Neural crest cell (in vitro differentiated cells): ENCODE measurements at regions not wholly inside any gene's neighbourhood (a gene's known extent, or its start where the extent isn't known, plus 50 kb on each side); places are given as distances from the start of the nearest gene placed in this dataset.

Experiments
- DNase-seq: peaks from one replicate; pipeline ENCODE4 v3.0.0; 2021; ENCODE audit warnings: low read depth, mixed read lengths, low spot score
- H3K27ac Mint-ChIP-seq: one replicate; pipeline ENCODE4 v1.8.0; 2021; ENCODE audit warnings: mild to moderate bottlenecking, mixed read lengths; ENCODE audit not compliant: unreplicated experiment
- H3K27me3 Mint-ChIP-seq: 2 replicates; pipeline ENCODE4 v1.8.0; 2021; ENCODE audit warnings: low read depth, mild to moderate bottlenecking, mixed read lengths
- H3K36me3 Mint-ChIP-seq: 2 replicates; pipeline ENCODE4 v1.8.0; 2021; ENCODE audit warnings: low read depth, mild to moderate bottlenecking, mixed read lengths
- H3K4me1 Mint-ChIP-seq: 2 replicates; pipeline ENCODE4 v1.8.0; 2021; ENCODE audit warnings: mixed read lengths
- H3K4me3 Mint-ChIP-seq: one replicate; pipeline ENCODE4 v1.8.0; 2021; ENCODE audit warnings: mild to moderate bottlenecking, mixed read lengths
- H3K9me3 Mint-ChIP-seq: 2 replicates; pipeline ENCODE4 v1.8.0; 2021; ENCODE audit warnings: mixed read lengths
- TF ChIP-seq, protein P1 (sequence below): fragments of 200-600 bp; sonication (generic); conservative IDR thresholded peaks from 2 replicates; pipeline ENCODE4 v1.5.0; 2021; ENCODE audit warnings: antibody characterized with exemption, mild to moderate bottlenecking

GRCh38 chr21:36642777-36643176 is 56.1 kb upstream of the SIM2 start:
- no peak overlapping the region for H3K27ac Mint-ChIP-seq
- H3K9me3 Mint-ChIP-seq = no peaks in the 10 kb centered on the region
- no peaks in the 10 kb centered on the region for H3K36me3 Mint-ChIP-seq
- H3K27me3 Mint-ChIP-seq = no peaks in the 10 kb centered on the region
- no peak overlapping the region for H3K4me3 Mint-ChIP-seq
- peaks cover 13% of the 10 kb centered on the region for H3K4me1 Mint-ChIP-seq
- TF ChIP-seq, protein P1, sequence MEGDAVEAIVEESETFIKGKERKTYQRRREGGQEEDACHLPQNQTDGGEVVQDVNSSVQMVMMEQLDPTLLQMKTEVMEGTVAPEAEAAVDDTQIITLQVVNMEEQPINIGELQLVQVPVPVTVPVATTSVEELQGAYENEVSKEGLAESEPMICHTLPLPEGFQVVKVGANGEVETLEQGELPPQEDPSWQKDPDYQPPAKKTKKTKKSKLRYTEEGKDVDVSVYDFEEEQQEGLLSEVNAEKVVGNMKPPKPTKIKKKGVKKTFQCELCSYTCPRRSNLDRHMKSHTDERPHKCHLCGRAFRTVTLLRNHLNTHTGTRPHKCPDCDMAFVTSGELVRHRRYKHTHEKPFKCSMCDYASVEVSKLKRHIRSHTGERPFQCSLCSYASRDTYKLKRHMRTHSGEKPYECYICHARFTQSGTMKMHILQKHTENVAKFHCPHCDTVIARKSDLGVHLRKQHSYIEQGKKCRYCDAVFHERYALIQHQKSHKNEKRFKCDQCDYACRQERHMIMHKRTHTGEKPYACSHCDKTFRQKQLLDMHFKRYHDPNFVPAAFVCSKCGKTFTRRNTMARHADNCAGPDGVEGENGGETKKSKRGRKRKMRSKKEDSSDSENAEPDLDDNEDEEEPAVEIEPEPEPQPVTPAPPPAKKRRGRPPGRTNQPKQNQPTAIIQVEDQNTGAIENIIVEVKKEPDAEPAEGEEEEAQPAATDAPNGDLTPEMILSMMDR = no peak
- no peak for DNase-seq

DNA sequence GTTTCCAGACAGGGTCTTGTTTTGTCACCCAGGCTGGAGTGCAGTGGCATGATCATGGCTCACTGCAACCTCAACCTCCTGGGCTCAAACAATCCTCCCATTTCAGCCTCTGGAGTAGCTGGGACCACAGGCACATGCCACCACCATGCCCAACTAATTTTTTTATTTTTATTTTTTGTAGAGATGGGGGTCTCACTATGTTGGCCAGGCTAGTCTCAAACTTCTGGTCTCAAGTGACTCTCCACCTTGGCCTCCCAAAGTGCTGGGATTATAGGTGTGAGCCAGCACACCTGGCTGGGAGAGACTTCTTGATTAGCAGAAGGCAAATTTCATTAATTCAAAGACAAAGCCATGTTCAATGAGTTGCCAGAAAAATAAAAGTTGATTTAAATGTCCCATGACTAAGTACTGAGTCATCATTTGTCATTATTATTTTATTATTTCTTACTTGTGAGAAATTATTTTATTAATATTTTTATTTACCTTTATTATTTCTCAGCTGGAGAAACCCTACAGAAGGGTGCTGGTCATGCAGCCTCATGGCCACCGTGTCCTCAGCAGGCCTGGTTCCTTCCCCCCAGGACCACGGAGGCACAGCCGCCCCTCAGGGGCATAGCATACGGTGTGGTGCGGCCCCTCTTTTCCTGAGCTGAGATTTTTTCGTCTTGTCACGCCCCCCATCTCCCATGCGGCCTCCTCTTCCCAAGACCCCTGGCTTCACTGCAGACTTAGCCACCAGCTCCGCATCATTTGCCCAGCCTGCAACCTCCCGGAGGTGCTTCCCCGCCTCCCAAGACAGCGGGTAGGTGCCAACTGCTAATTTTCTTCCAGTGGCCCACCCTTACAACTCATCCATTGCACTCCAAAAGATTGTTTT is 55.3 kb upstream of the SIM2 start:
- no peaks in the 10 kb centered on the region for H3K9me3 Mint-ChIP-seq
- no peak overlapping the region for H3K27ac Mint-ChIP-seq
- DNase-seq = no peak
- H3K4me3 Mint-ChIP-seq = no peak overlapping the region
- no peaks in the 10 kb centered on the region for H3K36me3 Mint-ChIP-seq
- TF ChIP-seq, protein P1 = no peak
- H3K27me3 Mint-ChIP-seq = no peaks in the 10 kb centered on the region
- H3K4me1 Mint-ChIP-seq = peaks cover 15% of the 10 kb centered on the region

GRCh38 chr21:36646011-36646410 is 52.9 kb upstream of the SIM2 start:
- Mint-ChIP-seq H3K4me1 (peaks cover 15% of the 10 kb centered on the region), H3K36me3 (no peaks in the 10 kb centered on the region), H3K27me3 (no peaks in the 10 kb centered on the region), H3K4me3 (no peak overlapping the region), H3K9me3 (no peaks in the 10 kb centered on the region), H3K27ac (no peak overlapping the region)
- no peak for DNase-seq
- TF ChIP-seq, protein P1 = no peak

DNA sequence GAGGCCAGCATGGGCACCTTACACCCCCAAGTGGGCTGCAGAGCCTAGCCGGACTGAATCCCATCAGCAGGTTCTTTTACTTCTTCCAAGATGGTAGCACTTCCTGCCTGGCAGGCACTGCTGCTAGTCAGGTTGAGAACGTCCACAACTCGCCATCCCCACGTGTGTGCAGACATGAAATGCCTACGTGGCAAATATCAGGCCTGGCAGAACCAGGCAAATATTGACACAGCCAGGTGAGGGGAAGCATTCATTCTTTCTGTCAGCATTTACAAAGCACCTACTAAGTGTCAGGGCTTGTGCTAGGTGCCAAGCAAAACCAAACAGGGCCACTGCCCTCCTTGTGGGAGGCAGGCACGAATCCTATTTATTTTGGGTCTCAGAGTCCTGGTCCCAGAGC is 52.3 kb upstream of the SIM2 start:
- TF ChIP-seq, protein P1 = no peak
- H3K4me3 Mint-ChIP-seq = no peak overlapping the region
- H3K4me1 Mint-ChIP-seq = peaks cover 15% of the 10 kb centered on the region
- H3K27ac Mint-ChIP-seq = no peak overlapping the region
- DNase-seq = no peak
- no peaks in the 10 kb centered on the region for H3K36me3 Mint-ChIP-seq
- H3K9me3 Mint-ChIP-seq = no peaks in the 10 kb centered on the region
- H3K27me3 Mint-ChIP-seq = peaks cover under 1% of the 10 kb centered on the region

GRCh38 chr21:36647279-36648093 is 51.4 kb upstream of the SIM2 start:
- Mint-ChIP-seq H3K4me1 (peaks cover 15% of the 10 kb centered on the region), H3K9me3 (no peaks in the 10 kb centered on the region), H3K4me3 (no peak overlapping the region), H3K27ac (peak overlapping the region; percentile 20), H3K36me3 (peaks cover 2% of the 10 kb centered on the region), H3K27me3 (peaks cover 3% of the 10 kb centered on the region)
- DNase-seq = no peak
- TF ChIP-seq, protein P1 = no peak
